IPS-18a (cell line): ENCODE measurements at regions not wholly inside any gene's neighbourhood (a gene's known extent, or its start where the extent isn't known, plus 50 kb on each side); places are given as distances from the start of the nearest gene placed in this dataset.
"Not testable (repeated sequence)": the region's sequence is repeated elsewhere in the genome, so short reads cannot be mapped to it uniquely, and the experiment has no call there.

Experiments
- H3K27ac ChIP-seq: one replicate; pipeline ENCODE4 v1.5.1; 2013; ENCODE audit warnings: low read length
- H3K27me3 ChIP-seq: one replicate; pipeline ENCODE4 v1.6.1; 2013; ENCODE audit warnings: mild to moderate bottlenecking, low read length; ENCODE audit not compliant: control insufficient read depth, insufficient read depth
- H3K36me3 ChIP-seq: one replicate; pipeline ENCODE4 v1.6.1; 2013; ENCODE audit warnings: low read depth, low read length; ENCODE audit not compliant: control insufficient read depth
- H3K4me1 ChIP-seq: one replicate; pipeline ENCODE4 v1.6.1; 2013; ENCODE audit warnings: low read depth, low read length; ENCODE audit not compliant: control insufficient read depth
- H3K4me3 ChIP-seq: one replicate; pipeline ENCODE4 v1.5.1; 2013; ENCODE audit warnings: low read length
- H3K9ac ChIP-seq: one replicate; pipeline ENCODE4 v1.6.1; 2013; ENCODE audit warnings: mild to moderate bottlenecking, low read length, moderate library complexity
- H3K9me3 ChIP-seq: one replicate; pipeline ENCODE4 v1.6.1; 2013; ENCODE audit warnings: low read depth, low read length; ENCODE audit not compliant: control insufficient read depth

DNA sequence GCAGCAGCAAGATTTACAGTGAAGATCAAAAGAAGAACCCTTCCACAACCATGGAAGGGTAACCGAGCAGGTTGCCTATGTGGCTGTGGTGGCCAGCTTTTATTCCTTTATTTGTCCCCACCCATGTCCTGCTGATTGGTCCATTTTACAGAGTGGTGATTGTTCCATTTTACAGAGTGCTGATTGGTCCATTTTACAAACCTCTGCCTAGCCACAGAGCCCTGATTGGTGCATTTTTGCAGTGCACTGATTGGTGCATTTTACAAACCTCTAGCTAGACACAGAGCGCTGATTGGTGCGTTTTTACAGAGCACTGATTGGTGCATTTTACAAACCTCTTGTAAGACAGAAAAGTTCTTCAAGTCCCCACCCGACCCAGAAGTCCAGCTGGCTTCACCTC is 75.8 kb upstream of the MSX2 start:
- H3K27ac ChIP-seq, H3K27me3 ChIP-seq, H3K4me1 ChIP-seq, H3K9me3 ChIP-seq, H3K9ac ChIP-seq, H3K4me3 ChIP-seq, H3K36me3 ChIP-seq: not testable (repeated sequence)

DNA sequence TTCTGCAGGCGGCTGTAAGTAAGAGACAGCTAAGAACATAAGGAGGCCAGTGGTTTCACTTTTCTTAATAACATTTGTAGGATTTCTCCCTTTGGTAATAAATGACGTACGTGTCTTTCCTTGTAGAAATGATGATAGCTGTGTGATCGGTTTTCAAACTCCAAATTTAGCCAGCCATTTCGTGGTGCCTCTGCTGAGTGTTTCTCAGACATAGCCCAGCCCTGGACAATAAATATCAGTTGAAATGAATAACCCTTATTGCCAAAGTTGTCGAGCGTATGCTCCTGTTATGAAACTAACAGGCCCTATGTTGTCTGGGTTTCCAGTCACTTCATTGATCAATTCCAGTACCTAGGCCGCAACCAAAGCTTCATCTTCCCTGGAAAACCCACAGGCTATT is 75.0 kb upstream of the MSX2 start:
- H3K27me3 ChIP-seq, result no peaks in the 10 kb centered on the region
- no peaks in the 10 kb centered on the region for H3K4me1 ChIP-seq
- no peak overlapping the region for H3K9ac ChIP-seq
- H3K27ac ChIP-seq, result no peak overlapping the region
- no peaks in the 10 kb centered on the region for H3K36me3 ChIP-seq
- no peak overlapping the region for H3K4me3 ChIP-seq
- no peaks in the 10 kb centered on the region for H3K9me3 ChIP-seq

DNA sequence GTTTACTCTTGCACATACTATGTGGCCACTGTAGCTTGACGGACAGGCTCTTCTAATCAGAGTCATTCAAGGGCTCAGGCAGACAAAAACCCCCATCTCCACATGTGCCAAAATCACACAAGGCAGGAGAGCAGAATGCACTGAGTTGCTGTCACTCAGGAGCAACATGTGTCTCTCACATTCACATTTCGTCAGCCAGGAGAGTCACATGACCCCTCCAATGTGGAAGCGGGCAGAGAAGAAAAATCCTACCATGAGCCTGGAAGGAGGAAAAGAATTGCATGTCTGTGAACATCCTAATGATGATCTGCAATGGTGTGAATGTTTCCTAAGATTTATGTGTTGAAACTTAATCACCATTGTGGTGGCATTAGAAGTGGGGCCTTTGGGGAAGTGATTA is 69.9 kb upstream of the MSX2 start:
- Histone ChIP-seq H3K9ac (no peak overlapping the region), H3K4me1 (no peaks in the 10 kb centered on the region), H3K27me3 (no peaks in the 10 kb centered on the region), H3K36me3 (no peaks in the 10 kb centered on the region), H3K27ac (no peak overlapping the region), H3K9me3 (no peaks in the 10 kb centered on the region), H3K4me3 (no peak overlapping the region)

DNA sequence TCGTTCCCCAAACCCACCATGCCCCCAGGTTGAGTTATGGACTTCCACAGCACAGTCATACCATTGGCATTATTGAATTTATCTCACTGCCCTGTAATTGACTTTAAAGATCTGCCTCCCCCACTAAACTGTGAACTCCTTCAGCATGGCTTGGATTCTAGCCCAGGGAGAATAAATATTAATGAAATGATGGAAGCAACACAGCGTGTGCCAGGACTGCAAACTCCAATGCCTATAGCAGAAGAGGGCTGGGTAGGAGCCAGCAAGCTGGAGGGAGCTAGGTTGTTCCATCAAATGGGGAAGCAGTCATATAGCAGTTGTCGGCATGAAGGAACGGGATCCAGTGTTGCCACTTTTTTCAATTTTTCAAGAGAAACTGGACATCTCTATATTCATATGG is 69.0 kb upstream of the MSX2 start:
- no peak overlapping the region for H3K9ac ChIP-seq
- no peak overlapping the region for H3K4me3 ChIP-seq
- no peaks in the 10 kb centered on the region for H3K27me3 ChIP-seq
- no peaks in the 10 kb centered on the region for H3K4me1 ChIP-seq
- H3K36me3 ChIP-seq, result no peaks in the 10 kb centered on the region
- no peaks in the 10 kb centered on the region for H3K9me3 ChIP-seq
- no peak overlapping the region for H3K27ac ChIP-seq

DNA sequence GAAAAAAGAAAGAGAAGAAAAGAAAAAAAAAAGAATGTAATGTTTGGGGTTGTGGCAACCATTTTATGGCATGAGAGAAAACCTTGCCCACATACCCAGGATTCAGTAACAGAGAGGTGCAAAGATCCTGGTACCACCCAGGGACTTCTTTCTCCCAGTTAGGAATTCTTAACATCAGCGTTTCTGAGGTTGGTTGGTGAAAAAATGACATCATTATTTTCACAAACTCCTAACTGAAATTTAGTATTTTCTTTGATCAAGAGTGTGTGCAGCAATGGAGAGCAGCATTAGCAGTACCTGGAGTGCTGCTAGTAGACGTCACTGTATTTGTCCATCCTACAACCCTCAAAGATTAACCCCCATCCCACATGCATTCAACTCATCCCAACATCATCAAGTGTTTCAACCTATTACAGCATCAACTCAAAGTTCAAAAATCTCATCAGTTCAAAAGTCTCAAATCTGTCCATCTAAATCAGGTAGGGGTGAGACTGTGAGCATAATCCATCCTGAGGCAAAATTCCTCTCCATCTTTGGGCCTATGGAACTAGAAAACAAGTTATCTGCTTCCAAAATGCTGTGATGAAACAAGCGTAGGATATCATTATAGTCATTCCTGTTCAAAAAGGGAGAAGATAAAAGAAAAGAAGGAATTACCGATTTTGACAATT is 60.1 kb upstream of the MSX2 start:
- H3K27ac ChIP-seq, result no peak overlapping the region
- peaks cover 7% of the 10 kb centered on the region for H3K4me1 ChIP-seq
- no peaks in the 10 kb centered on the region for H3K27me3 ChIP-seq
- H3K9me3 ChIP-seq, result peaks cover 3% of the 10 kb centered on the region
- H3K4me3 ChIP-seq, result no peak overlapping the region
- no peaks in the 10 kb centered on the region for H3K36me3 ChIP-seq
- no peak overlapping the region for H3K9ac ChIP-seq

DNA sequence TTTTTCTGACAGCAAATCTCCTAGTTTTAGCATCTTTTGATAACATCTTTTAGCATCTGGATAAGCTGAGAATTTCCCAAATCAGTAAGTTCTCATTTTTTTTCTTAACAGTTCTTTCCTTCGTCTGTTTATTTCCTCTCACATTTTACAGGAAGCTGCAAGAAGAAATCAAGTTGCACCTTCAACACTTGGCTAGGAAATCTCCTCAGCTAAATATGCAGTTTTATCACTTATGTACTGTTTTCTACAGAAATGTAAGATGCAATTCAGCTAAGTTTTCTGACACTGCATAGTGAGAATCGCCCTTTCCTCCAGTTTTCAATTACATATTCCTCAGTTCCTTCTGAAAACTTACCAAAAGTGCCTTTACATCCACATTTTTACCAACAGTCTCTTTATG is 59.0 kb upstream of the MSX2 start:
- no peaks in the 10 kb centered on the region for H3K27me3 ChIP-seq
- no peak overlapping the region for H3K9ac ChIP-seq
- no peak overlapping the region for H3K27ac ChIP-seq
- no peak overlapping the region for H3K4me3 ChIP-seq
- no peaks in the 10 kb centered on the region for H3K36me3 ChIP-seq
- peaks cover 3% of the 10 kb centered on the region for H3K9me3 ChIP-seq
- H3K4me1 ChIP-seq, result peaks cover 7% of the 10 kb centered on the region

DNA sequence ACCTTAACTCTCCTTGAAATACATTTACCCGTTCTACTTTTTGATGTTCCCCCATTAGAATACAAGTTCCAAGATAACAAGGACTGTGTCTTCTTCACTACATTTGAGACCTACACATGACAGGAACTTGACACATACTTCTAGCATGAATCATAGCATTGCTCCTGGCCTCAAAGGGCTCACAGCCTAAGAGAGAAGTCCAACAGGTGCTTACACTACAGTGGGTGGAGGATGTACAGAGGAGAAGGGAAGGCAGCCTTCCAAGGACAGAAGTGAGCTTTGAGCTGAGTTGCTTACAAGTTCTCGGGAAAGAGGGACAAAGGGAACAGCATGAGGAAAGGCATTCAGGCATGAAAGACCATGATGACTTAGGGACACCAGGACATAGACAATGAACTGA is 56.9 kb upstream of the MSX2 start:
- no peak overlapping the region for H3K4me3 ChIP-seq

DNA sequence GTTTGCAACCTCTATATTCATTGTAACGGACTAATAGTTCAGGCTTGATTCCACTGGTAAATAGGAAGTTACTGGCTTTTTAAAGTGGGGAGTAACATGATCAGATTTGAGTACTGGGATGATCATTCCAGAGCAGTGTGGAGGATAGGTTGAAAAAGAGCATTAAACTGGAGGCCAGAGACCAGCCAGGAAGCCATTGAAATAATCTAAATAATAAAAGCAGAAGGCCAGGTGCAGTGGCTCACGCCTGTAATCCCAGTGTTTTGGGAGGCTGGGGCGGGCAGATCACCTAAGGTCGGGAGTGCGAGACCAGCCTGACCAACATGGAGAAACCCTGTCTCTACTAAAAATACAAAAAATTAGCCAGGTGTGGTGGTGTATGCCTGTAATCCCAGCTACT is 56.0 kb upstream of the MSX2 start:
- no peak overlapping the region for H3K4me3 ChIP-seq
- peaks cover 7% of the 10 kb centered on the region for H3K4me1 ChIP-seq
- no peaks in the 10 kb centered on the region for H3K27me3 ChIP-seq
- H3K9ac ChIP-seq, result no peak overlapping the region
- H3K36me3 ChIP-seq, result no peaks in the 10 kb centered on the region
- H3K27ac ChIP-seq, result no peak overlapping the region
- peaks cover 3% of the 10 kb centered on the region for H3K9me3 ChIP-seq

More for the DNA sequence above, 56.9 kb upstream of the MSX2 start:
- H3K4me1 ChIP-seq, result peaks cover 7% of the 10 kb centered on the region
- H3K36me3 ChIP-seq, result no peaks in the 10 kb centered on the region
- no peak overlapping the region for H3K27ac ChIP-seq
- peaks cover 3% of the 10 kb centered on the region for H3K9me3 ChIP-seq
- H3K9ac ChIP-seq, result no peak overlapping the region
- no peaks in the 10 kb centered on the region for H3K27me3 ChIP-seq
